ENCODE measurements at regions not wholly inside any gene's neighbourhood (a gene's known extent, or its start where the extent isn't known, plus 50 kb on each side); places are given as distances from the start of the nearest gene placed in this dataset.

- TF ChIP-seq CTCF (conservative IDR thresholded peaks at IDR 0.05; ENCODE audit: low read depth, low read length) (no peak), EZH2 (IDR thresholded peaks at IDR 0.05; ENCODE audit: low read length, unreplicated experiment) (no peak)
These were observed 123.8 kb downstream of the RPIA start for GRCh38 chr2:88815282-88815681.
